Activated CD4-positive, alpha-beta T cell treated with anti-CD3 and anti-CD28 coated beads for 1 hour (primary cell): ENCODE measurements at regions not wholly inside any gene's neighbourhood (a gene's known extent, or its start where the extent isn't known, plus 50 kb on each side); places are given as distances from the start of the nearest gene placed in this dataset.

ENCODE experiments used
- DNase-seq: peaks from one replicate; pipeline ENCODE4 v3.0.0-alpha.2; 2020

- DNase-seq, result no peak
These were observed 1277.6 kb downstream of the AACS start for GRCh38 chr12:126342866-126343265.

DNA sequence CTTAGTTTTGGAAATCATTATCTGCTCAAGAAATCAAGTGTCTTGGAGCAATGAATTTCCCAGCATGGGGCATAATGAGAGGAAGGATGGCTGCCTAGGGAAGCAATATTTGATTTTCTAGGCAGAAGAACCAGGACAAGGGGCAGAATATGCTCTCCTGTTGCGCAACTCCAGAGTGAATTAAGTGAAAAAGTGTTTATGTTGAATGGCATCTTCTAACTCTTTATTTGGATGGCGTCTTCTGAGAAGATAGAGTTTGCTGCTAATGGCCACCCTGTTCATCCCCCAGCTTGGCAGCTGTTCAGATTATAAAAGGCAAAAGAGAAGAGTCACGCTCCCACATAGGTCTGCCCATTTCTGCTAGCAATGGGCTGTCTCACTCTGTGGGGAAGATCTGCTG lies 1278.1 kb downstream of the AACS start:
- DNase-seq, result no peak

- no peak for DNase-seq
These were observed 1280.9 kb downstream of the AACS start for GRCh38 chr12:126346087-126346486.

- DNase-seq, result no peak
These were observed 1282.2 kb downstream of the AACS start for GRCh38 chr12:126347421-126347820.

- no peak for DNase-seq
These were observed 1284.1 kb downstream of the AACS start for GRCh38 chr12:126349383-126349782.

DNA sequence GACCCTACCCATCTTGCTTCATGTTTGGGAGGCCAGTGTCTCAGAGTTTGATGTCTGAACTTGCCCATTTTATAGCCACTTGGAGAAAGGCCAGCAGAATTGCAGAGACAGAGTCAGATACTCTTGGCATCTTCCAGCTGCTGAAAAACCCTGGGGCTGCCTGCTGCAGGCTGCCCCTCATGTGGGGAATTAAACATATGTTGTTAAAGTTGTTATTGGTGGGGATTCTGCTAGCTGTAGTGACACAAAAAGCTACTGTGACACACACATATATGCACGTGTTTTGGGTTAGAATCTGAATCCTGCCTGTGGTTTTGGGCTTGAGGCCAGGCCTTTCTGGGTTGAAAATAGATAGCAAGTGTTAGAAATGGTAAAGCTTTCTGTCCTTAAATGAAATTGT lies 1288.4 kb downstream of the AACS start:
- DNase-seq, result no peak

GRCh38 chr12:126354633-126355032 lies 1289.4 kb downstream of the AACS start:
- no peak for DNase-seq

- DNase-seq, result no peak
These were observed 1290.1 kb downstream of the AACS start for GRCh38 chr12:126355346-126355745.

GRCh38 chr12:126358806-126359205 lies 1293.6 kb downstream of the AACS start:
- no peak for DNase-seq

DNA sequence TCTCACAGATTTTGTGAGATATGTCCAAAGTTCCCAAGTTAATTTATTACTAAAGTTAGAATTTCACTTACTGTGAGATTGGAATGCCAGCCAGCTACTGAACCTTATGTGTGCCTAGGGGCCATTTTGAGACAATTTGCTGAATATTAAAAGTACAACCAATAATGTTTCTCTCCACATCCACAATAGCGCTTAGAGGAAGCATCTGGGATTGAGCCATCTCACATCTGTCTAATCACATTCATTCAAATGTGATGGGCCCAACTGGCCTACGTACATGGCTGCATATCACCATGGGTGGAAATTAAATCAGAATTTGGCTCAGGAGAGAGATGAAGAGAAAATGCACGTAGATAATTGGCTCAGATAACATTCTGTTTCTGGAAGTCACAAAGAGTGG lies 1294.0 kb downstream of the AACS start:
- DNase-seq, result no peak

- no peak for DNase-seq
These were observed 1296.6 kb downstream of the AACS start for GRCh38 chr12:126361804-126362203.

DNA sequence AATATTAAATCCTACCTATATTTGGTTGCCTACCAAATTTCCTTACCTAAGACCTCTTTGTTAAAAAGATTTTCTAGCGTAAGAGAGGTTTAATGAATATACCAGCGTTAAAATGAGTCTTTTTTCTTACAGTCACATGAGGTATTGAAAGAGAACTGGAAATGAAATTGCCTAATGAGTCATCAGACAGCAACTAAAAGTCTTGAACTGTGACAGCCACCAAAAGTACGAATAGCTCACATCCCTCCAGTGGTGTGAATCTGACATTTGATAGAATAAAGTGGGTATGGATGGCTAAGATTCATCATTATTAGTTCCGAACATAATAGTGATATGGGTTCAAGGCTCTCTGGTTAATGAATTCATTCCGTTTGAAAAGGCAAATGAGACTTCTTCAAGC lies 1297.3 kb downstream of the AACS start:
- DNase-seq, result no peak

DNA sequence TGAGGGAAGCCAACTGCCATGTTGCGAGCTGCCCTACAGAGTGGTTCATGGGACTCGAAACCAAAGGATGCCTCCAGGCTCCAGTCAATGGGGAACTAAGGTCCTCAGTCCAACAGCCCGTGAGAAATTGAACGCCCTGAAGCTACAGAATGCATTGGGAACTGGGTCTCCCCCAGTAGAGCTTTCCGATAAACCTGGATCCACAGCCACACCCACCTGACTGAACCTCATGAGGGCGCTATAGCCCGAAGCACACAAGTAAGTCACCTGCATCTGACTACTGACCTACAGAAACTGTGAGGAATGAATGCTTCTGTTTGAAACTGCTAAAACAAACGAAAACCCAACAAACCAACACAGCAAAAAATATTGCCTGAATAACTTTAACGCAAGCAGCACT lies 1297.7 kb downstream of the AACS start:
- DNase-seq, result no peak

- no peak for DNase-seq
These were observed 1304.5 kb downstream of the AACS start for GRCh38 chr12:126369487-126370463.

DNA sequence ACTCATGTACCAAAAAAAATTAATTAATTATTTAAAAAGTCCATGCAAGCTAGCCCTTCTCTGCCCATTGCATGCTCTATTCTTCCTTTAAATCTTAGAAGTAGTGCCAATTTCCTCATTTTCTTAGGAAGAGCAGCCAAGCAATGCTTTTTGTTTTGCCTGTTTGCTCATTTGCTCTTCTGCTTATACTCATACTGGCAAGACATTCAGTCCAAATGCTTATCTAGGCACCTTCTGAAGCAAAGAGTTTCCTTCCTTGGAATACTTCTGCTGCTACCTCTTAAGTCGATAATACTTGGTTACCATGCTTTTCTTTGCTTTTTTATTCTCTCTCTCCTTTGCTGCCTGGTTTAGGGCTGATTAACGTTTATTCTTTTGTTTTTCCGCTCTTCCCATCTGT lies 1318.3 kb downstream of the AACS start:
- no peak for DNase-seq

DNA sequence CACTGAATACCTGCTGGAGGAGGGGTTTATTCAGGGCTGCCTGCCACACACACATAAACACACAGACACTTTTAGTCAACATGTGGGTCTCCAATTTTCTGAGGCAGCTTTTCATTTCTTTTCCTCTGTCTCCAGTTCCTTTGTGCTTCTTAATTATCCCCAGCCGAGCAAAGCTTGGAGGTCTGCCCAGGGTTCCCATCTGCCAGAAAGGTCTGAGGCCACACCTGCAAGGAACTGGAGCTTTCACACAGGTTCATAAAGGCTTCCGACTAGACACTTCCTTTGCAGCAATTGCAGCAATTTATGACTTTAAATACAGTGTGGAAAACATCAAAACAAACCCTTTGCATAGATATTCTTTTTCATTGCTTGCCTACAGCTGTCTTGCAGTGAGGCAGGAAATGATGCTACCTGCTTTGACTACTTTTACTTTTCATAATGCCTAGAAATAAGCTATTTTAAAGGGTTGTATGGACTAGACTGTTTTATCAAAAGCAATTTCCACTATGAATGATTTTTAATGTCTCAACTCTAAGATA lies 1318.9 kb downstream of the AACS start:
- DNase-seq, result no peak

- no peak for DNase-seq
These were observed 1320.5 kb downstream of the AACS start for GRCh38 chr12:126385785-126386184.

DNA sequence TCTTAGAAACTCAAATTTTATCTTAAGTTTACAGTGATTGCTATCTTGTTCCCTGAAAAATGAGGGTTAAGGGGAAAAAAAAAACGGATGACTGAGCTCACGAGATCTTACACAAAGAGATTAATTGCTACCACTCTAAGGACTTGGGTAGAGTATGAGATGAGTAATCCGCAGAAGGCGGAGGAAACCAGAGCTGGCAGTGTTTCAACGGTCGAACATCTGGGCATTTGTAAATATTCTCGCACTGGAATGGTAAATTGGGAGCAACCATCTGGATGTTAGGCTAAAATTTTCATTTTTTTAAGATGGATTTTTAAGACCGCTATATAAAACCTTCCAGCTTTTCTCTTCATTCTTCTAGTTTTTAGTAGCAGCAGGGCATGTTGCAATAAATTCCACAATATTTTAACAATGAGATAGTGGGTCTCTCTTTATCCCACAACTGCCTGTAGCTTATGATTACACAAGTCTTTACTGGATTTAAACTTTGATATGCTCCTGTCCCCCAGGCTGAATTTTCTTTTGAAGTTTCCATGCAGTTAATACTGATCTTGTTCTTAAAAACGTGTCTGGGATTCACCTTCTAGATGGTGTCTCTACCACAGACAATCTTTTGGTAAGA lies 1324.1 kb downstream of the AACS start:
- DNase-seq, result no peak

GRCh38 chr12:126389961-126390360 lies 1324.7 kb downstream of the AACS start:
- no peak for DNase-seq

DNA sequence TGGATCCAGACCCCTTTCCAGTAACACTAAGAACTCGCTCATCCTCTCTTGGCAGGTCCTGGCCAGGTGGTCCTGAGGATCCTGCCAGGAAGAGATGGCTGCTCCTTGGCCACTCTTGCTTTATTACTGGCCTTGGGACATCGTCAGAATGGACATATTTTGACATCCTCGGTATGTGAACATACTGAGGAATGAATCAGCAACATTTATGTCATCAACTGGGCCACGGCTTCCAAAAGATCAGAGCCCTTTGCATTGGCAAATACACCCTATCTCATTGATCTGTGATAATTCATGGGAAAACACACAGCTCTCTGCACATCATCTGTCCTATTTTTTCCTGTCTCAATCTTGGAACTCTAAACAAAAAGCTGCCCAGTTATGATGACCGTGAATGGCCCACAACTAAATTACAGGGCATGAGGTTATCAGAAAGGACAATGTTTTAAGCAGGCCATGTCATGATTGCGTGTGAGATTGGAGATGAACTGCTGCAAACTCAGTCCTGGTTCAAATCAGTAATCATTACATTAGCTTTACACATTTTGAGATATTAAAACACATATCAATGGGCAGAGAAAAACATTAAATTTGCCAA lies 1325.8 kb downstream of the AACS start:
- DNase-seq, result no peak

DNA sequence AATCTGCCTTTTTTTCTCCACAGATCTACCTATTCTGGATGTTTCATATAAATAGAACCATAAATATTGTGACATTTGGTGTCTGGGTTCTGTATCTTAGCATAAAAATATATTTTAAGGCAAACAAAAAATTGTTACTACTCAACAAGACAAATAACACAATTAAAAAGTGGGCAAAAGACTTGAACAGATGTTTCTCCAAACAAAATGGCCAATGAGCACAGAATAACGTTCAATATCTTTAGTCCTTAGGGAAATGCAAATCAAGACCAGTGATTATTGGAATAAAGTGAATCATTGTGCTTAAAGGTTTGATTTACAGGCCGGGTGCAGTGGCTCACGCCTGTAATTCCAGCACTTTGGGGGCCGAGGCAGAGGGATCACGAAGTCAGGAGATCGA lies 1331.3 kb downstream of the AACS start:
- DNase-seq, result no peak

- DNase-seq, result no peak
These were observed 1331.9 kb downstream of the AACS start for GRCh38 chr12:126397071-126397581.

DNA sequence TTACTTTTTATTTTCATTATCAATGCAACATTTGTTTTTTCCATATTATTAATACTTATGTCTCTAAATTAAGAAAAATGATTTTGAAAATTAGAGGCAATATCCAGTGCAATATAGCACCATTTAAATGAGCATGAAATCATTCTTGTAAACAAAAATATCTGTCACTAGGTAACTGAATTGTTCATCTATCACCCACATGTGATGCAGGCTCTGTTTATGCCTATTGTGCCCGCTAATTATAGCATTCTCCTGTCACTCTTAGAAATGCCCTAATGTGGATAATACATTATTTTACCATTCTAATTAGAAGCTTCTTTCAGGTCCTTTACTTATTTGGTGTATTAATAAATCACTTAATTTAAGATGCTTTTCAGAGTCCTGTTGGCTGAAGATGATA lies 1332.4 kb downstream of the AACS start:
- DNase-seq, result no peak

- no peak for DNase-seq
These were observed 1335.6 kb downstream of the AACS start for GRCh38 chr12:126400831-126401230.
